SU-DHL-6 (cell line): ENCODE measurements at regions not wholly inside any gene's neighbourhood (a gene's known extent, or its start where the extent isn't known, plus 50 kb on each side); places are given as distances from the start of the nearest gene placed in this dataset.

Source experiments
- H2AFZ ChIP-seq: fragments of 200-600 bp; sonication (generic); 2 replicates; pipeline ENCODE4 v1.6.1; 2014; ENCODE audit warnings: low read depth, mild to moderate bottlenecking, moderate library complexity, mixed read lengths, antibody characterized with exemption, low read length; ENCODE audit not compliant: severe bottlenecking
- H3F3A ChIP-seq: fragments of 200-600 bp; shearing (Covaris generic); 2 replicates; pipeline ENCODE4 v1.6.0; 2016; ENCODE audit warnings: antibody characterized with exemption, mild to moderate bottlenecking; ENCODE audit not compliant: insufficient read depth
- H3K27ac ChIP-seq: fragments of 200-600 bp; sonication (generic); 2 replicates; pipeline ENCODE4 v1.5.1; 2016; ENCODE audit warnings: low read depth, mild to moderate bottlenecking, low read length, moderate library complexity, mixed read lengths
- H3K27me3 ChIP-seq: fragments of 200-600 bp; sonication (generic), shearing (Covaris generic); 2 replicates; pipeline ENCODE4 v1.6.0; 2014; ENCODE audit warnings: mild to moderate bottlenecking, low read length
- H3K36me3 ChIP-seq: fragments of 200-600 bp; sonication (generic); 2 replicates; pipeline ENCODE4 v1.6.1; 2014; ENCODE audit warnings: mild to moderate bottlenecking, low read length, mixed read lengths
- H3K4me2 ChIP-seq: fragments of 300-600, 200-600 bp; shearing (Covaris generic), sonication (generic); 2 replicates; pipeline ENCODE4 v1.6.0; 2014; ENCODE audit warnings: low read length, low read depth, mild to moderate bottlenecking; ENCODE audit not compliant: poor library complexity, severe bottlenecking
- H3K4me3 ChIP-seq: fragments of 200-600 bp; sonication (generic); 2 replicates; pipeline ENCODE4 v1.5.1; 2014; ENCODE audit warnings: antibody characterized with exemption, low read length, mild to moderate bottlenecking, mixed read lengths; ENCODE audit not compliant: insufficient read depth, poor library complexity, severe bottlenecking
- H3K79me2 ChIP-seq: fragments of 200-600 bp; sonication (generic); 2 replicates; pipeline ENCODE4 v1.6.1; 2014; ENCODE audit warnings: mild to moderate bottlenecking, low read length, moderate library complexity; ENCODE audit not compliant: insufficient read depth
- H3K9ac ChIP-seq: fragments of 200-600 bp; sonication (generic); 2 replicates; pipeline ENCODE4 v1.7.0; 2014; ENCODE audit warnings: mild to moderate bottlenecking, low read length
- H3K9me2 ChIP-seq: fragments of 200-600 bp; sonication (generic); replicated peaks from 2 replicates; pipeline ENCODE4 v1.6.1; 2014; ENCODE audit warnings: low read length; ENCODE audit not compliant: insufficient read depth
- H3K9me3 ChIP-seq: fragments of 200-600 bp; sonication (generic); 2 replicates; pipeline ENCODE4 v1.6.1; 2014; ENCODE audit warnings: low read length, mixed read lengths; ENCODE audit not compliant: insufficient read depth
- H4K20me1 ChIP-seq: fragments of 200-600 bp; sonication (generic); 2 replicates; pipeline ENCODE4 v1.6.1; 2014; ENCODE audit warnings: low read depth, mild to moderate bottlenecking, antibody characterized with exemption, low read length, moderate library complexity, mixed read lengths
- EZH2phosphoT487 ChIP-seq: fragments of 200-600 bp; sonication (generic), shearing (Covaris generic); conservative IDR thresholded peaks from 2 replicates; pipeline ENCODE4 v1.6.1; 2018; ENCODE audit warnings: mild to moderate bottlenecking, antibody characterized with exemption, low read length, moderate library complexity, mixed read lengths
- TF ChIP-seq, protein P1 (sequence below): fragments of 200-600 bp; sonication (generic); IDR thresholded peaks from one replicate; pipeline ENCODE4 v1.5.1; 2017; ENCODE audit warnings: antibody characterized with exemption, mild to moderate bottlenecking, low read length, moderate library complexity; ENCODE audit not compliant: insufficient read depth, poor library complexity, severe bottlenecking

DNA sequence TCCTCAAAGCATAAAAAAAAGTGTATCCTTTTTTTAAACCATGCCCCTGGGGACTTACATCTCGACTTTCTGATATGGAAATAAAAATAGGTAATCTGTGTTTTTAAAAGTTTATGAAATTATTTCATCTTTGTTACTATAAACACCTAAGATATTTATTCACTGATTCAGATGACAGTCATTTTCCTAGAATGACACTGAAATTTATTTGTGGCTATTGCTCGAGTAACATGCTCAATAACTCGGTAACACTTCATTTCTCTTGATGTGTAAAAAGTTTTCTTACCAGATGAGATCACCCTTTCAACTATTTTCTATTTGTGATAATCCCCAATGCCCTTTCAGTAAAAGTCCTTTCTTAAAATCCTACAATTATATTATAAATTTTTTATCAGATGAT is 495.8 kb downstream of the TTLL7 start:
- no peak overlapping the region for H2AFZ ChIP-seq
- TF ChIP-seq EZH2phosphoT487 = no peak
- H3F3A ChIP-seq = no peaks in the 10 kb centered on the region
- H3K27ac ChIP-seq = no peak overlapping the region
- no peaks in the 10 kb centered on the region for H3K9me3 ChIP-seq
- H3K79me2 ChIP-seq = no peaks in the 10 kb centered on the region
- H3K9ac ChIP-seq = no peak overlapping the region
- no peaks in the 10 kb centered on the region for H4K20me1 ChIP-seq
- no peaks in the 10 kb centered on the region for H3K36me3 ChIP-seq
- no peaks in the 10 kb centered on the region for H3K9me2 ChIP-seq
- H3K27me3 ChIP-seq = no peaks in the 10 kb centered on the region
- no peak overlapping the region for H3K4me3 ChIP-seq
- no peak overlapping the region for H3K4me2 ChIP-seq

DNA sequence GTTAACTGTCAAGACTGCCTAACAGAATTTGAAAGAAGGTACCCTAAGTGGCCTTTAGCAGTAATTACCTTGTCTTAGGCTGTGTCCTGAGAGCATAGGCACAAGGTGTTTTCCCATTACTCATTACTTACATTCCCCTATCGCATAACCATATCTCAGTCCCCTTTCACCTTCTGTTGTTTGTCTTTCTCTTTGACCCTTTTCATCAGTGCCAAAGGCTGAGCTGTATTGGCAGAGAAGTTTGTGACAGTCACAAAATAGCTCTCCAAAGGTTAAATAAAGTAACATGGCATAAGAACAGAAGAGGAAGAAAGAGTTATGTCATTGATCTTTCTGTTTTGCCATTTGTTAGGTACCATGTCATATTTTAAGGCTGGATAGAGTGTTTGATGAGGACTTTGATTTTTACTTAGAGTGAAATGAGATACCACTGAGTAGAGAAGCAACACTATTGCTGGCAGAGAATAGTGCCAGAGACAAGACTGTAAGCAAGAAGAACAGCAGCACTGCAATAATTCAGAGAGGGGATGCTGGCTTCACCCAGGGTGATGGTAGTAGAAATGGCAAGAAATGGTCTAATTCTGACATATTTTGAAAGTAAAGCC is 497.8 kb downstream of the TTLL7 start:
- H3K79me2 ChIP-seq = no peaks in the 10 kb centered on the region
- H3K4me3 ChIP-seq = no peak overlapping the region
- H3K4me2 ChIP-seq = no peak overlapping the region
- H3K27me3 ChIP-seq = no peaks in the 10 kb centered on the region
- no peaks in the 10 kb centered on the region for H3F3A ChIP-seq
- no peaks in the 10 kb centered on the region for H3K36me3 ChIP-seq
- H3K9me3 ChIP-seq = no peaks in the 10 kb centered on the region
- H3K9ac ChIP-seq = no peak overlapping the region
- no peaks in the 10 kb centered on the region for H3K9me2 ChIP-seq
- H2AFZ ChIP-seq = no peak overlapping the region
- H3K27ac ChIP-seq = no peak overlapping the region
- H4K20me1 ChIP-seq = no peaks in the 10 kb centered on the region
- TF ChIP-seq EZH2phosphoT487 = no peak
- TF ChIP-seq, protein P1, sequence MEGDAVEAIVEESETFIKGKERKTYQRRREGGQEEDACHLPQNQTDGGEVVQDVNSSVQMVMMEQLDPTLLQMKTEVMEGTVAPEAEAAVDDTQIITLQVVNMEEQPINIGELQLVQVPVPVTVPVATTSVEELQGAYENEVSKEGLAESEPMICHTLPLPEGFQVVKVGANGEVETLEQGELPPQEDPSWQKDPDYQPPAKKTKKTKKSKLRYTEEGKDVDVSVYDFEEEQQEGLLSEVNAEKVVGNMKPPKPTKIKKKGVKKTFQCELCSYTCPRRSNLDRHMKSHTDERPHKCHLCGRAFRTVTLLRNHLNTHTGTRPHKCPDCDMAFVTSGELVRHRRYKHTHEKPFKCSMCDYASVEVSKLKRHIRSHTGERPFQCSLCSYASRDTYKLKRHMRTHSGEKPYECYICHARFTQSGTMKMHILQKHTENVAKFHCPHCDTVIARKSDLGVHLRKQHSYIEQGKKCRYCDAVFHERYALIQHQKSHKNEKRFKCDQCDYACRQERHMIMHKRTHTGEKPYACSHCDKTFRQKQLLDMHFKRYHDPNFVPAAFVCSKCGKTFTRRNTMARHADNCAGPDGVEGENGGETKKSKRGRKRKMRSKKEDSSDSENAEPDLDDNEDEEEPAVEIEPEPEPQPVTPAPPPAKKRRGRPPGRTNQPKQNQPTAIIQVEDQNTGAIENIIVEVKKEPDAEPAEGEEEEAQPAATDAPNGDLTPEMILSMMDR = no peak

DNA sequence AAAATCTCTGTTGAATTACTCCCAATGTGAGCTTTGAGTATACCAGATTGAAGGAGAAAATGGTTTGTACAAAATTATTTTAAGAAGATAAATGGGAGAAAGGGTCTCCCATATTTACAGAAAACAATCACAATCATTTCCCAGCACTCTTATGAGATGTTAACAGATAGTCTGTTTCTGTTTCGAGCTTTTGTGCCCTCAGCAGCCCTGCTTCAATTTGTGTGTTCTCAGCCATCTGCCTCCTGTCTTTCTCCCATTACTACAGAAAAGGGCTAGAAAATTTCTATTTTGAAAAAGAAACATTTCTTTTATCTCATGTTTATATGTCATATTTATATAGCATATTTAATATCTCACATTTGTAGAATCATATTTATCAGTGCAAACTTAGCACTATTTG is 498.4 kb downstream of the TTLL7 start:
- H3K36me3 ChIP-seq = no peaks in the 10 kb centered on the region
- no peak for TF ChIP-seq EZH2phosphoT487
- TF ChIP-seq, protein P1 = no peak
- no peak overlapping the region for H2AFZ ChIP-seq
- no peaks in the 10 kb centered on the region for H3K79me2 ChIP-seq
- H3F3A ChIP-seq = no peaks in the 10 kb centered on the region
- H3K27ac ChIP-seq = no peak overlapping the region
- H3K4me2 ChIP-seq = no peak overlapping the region
- H3K9me2 ChIP-seq = no peaks in the 10 kb centered on the region
- no peak overlapping the region for H3K4me3 ChIP-seq
- H3K9me3 ChIP-seq = no peaks in the 10 kb centered on the region
- H3K9ac ChIP-seq = no peak overlapping the region
- H3K27me3 ChIP-seq = no peaks in the 10 kb centered on the region
- H4K20me1 ChIP-seq = no peaks in the 10 kb centered on the region

DNA sequence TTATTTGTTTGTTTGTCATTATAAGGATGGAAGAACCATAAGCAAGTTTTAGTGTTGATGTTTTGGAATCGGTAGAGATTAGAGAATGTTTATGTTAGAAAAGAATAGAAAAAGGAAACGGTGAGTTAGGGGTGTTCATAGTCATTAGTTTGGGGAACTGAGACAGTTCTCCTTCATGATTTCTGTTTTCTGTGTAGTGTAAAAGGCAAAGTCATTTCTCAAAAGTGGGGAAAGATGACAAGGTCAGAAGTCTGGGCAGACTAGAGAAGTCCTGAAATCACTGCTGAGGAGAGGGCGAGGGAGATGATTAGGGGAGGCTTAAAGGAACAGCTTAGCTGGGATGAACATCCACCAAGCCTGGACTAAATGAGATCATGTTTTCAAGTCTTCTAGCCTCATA is 498.9 kb downstream of the TTLL7 start:
- Histone ChIP-seq H3K9ac (no peak overlapping the region), H3K4me2 (no peak overlapping the region), H3K79me2 (no peaks in the 10 kb centered on the region), H4K20me1 (no peaks in the 10 kb centered on the region), H3K9me3 (no peaks in the 10 kb centered on the region), H3K4me3 (no peak overlapping the region), H3K27ac (no peak overlapping the region), H3K36me3 (no peaks in the 10 kb centered on the region), H3K27me3 (no peaks in the 10 kb centered on the region), H3F3A (no peaks in the 10 kb centered on the region), H2AFZ (no peak overlapping the region), H3K9me2 (no peaks in the 10 kb centered on the region)
- TF ChIP-seq, protein P1 = no peak
- no peak for TF ChIP-seq EZH2phosphoT487
